HCT116 (cell line): ENCODE measurements at regions not wholly inside any gene's neighbourhood (a gene's known extent, or its start where the extent isn't known, plus 50 kb on each side); places are given as distances from the start of the nearest gene placed in this dataset.

ENCODE experiments used
- CEBPB ChIP-seq: IDR thresholded peaks from 2 replicates; pipeline ENCODE4 v1.6.1; 2012; ENCODE audit warnings: low read depth
- CTCF ChIP-seq, 3 experiments: fragments of 200-600 bp in 1 of 3; sonication (generic) in 1 of 3; IDR thresholded peaks in 2 of 3; conservative IDR thresholded peaks in 1 of 3; 2 replicates each; pipeline ENCODE4 v1.5.1; 2012 to 2017; ENCODE audit warnings: low read depth in 2 of 3, low read length in 2 of 3, antibody characterized with exemption in 1 of 3, borderline replicate concordance in 1 of 3, control low read depth in 1 of 3, mild to moderate bottlenecking in 1 of 3, mixed read lengths in 1 of 3, mixed run types in 1 of 3, moderate library complexity in 1 of 3; ENCODE audit not compliant: insufficient read depth in 1 of 3
- EGR1 ChIP-seq: IDR thresholded peaks from 2 replicates; pipeline ENCODE4 v1.6.1; 2012; ENCODE audit warnings: low read depth
- EZH2phosphoT487 ChIP-seq: fragments of 200-600 bp; IDR thresholded peaks from 2 replicates; pipeline ENCODE4 v1.6.1; 2018; ENCODE audit warnings: antibody characterized with exemption, borderline replicate concordance
- FOSL1 ChIP-seq: IDR thresholded peaks from 2 replicates; pipeline ENCODE4 v1.6.1; 2012; ENCODE audit warnings: low read depth
- MAX ChIP-seq: IDR thresholded peaks from 2 replicates; pipeline ENCODE4 v1.6.1; 2012
- POLR2A ChIP-seq: IDR thresholded peaks from 2 replicates; pipeline ENCODE4 v1.7.0; 2011; ENCODE audit warnings: borderline replicate concordance; ENCODE audit not compliant: insufficient read depth, insufficient read length; ENCODE audit errors: extremely low read depth
- REST ChIP-seq: IDR thresholded peaks from 2 replicates; pipeline ENCODE4 v1.6.1; 2012; ENCODE audit warnings: low read depth
- YY1 ChIP-seq: IDR thresholded peaks from 2 replicates; pipeline ENCODE4 v1.6.1; 2011; ENCODE audit warnings: low read length, low read depth, moderate library complexity, mild to moderate bottlenecking; ENCODE audit not compliant: insufficient replicate concordance; ENCODE audit errors: extremely low read depth
- ZNF274 ChIP-seq: fragments of 200-500 bp; sonication (Bioruptor generic); IDR thresholded peaks from 2 replicates; pipeline ENCODE4 v1.6.1; 2014; ENCODE audit warnings: mild to moderate bottlenecking, low read depth, low read length, inconsistent platforms

- TF ChIP-seq CTCF (IDR thresholded peaks at IDR 0.05 in 2 of 3, conservative IDR thresholded peaks at IDR 0.05 in 1 of 3; ENCODE audit: borderline replicate concordance in 1 of 3, insufficient read depth in 1 of 3, low read depth in 2 of 3, low read length in 2 of 3) (no peak), EZH2phosphoT487 (no peak), EGR1 (no peak), FOSL1 (no peak), REST (no peak), YY1 (no peak), MAX (no peak), ZNF274 (no peak), POLR2A (no peak), CEBPB (no peak)
Measured at GRCh38 chr5:7220156-7220555, 175.8 kb upstream of the ADCY2 start.
